ENCODE measurements at regions not wholly inside any gene's neighbourhood (a gene's known extent, or its start where the extent isn't known, plus 50 kb on each side); places are given as distances from the start of the nearest gene placed in this dataset.

- DNase-seq (ENCODE audit: low read depth in 1 of 2, low spot score in 1 of 2) = no peak
- TF ChIP-seq JUND (IDR thresholded peaks at IDR 0.05; ENCODE audit: low read depth) = no peak
- in situ Hi-C loops (cut with HindIII; ENCODE audit: low pct_unique_long_range_greater_than_20kb, low sequenced_read_pairs) = no loop called here
Observed at GRCh38 chr1:116819081-116819480, 64.9 kb downstream of the CD2 start.

GRCh38 chr1:116820369-116820768 is 66.1 kb downstream of the CD2 start:
- DNase-seq (ENCODE audit: low read depth in 1 of 2, low spot score in 1 of 2) = no peak
- TF ChIP-seq JUND (IDR thresholded peaks at IDR 0.05; ENCODE audit: low read depth) = no peak

GRCh38 chr1:116821763-116822162 is 67.5 kb downstream of the CD2 start:
- DNase-seq (ENCODE audit: low read depth in 1 of 2, low spot score in 1 of 2) = no peak
- in situ Hi-C loops (cut with HindIII; ENCODE audit: low pct_unique_long_range_greater_than_20kb, low sequenced_read_pairs) = no loop called here
- no peak for TF ChIP-seq JUND (IDR thresholded peaks at IDR 0.05; ENCODE audit: low read depth)

More at GRCh38 chr1:116820369-116820768, 66.1 kb downstream of the CD2 start:
- in situ Hi-C loops (cut with HindIII; ENCODE audit: low pct_unique_long_range_greater_than_20kb, low sequenced_read_pairs) = no loop called here

- in situ Hi-C loops (cut with HindIII; ENCODE audit: low pct_unique_long_range_greater_than_20kb, low sequenced_read_pairs) = no loop called here
- no peak for DNase-seq (ENCODE audit: low read depth in 1 of 2, low spot score in 1 of 2)
- no peak for TF ChIP-seq JUND (IDR thresholded peaks at IDR 0.05; ENCODE audit: low read depth)
Observed at GRCh38 chr1:116824631-116825206, 70.5 kb downstream of the CD2 start.

GRCh38 chr1:116825207-116825719 is 71.0 kb downstream of the CD2 start:
- DNase-seq (ENCODE audit: low read depth in 1 of 2, low spot score in 1 of 2) = no peak
- in situ Hi-C loops (cut with HindIII; ENCODE audit: low pct_unique_long_range_greater_than_20kb, low sequenced_read_pairs) = no loop called here
- no peak for TF ChIP-seq JUND (IDR thresholded peaks at IDR 0.05; ENCODE audit: low read depth)

GRCh38 chr1:116825720-116826438 is 71.6 kb downstream of the CD2 start:
- in situ Hi-C loops (cut with HindIII; ENCODE audit: low pct_unique_long_range_greater_than_20kb, low sequenced_read_pairs) = no loop called here
- DNase-seq (ENCODE audit: low read depth in 1 of 2, low spot score in 1 of 2) = peak; percentile 3 to 9
- no peak for TF ChIP-seq JUND (IDR thresholded peaks at IDR 0.05; ENCODE audit: low read depth)

- in situ Hi-C loops (cut with HindIII; ENCODE audit: low pct_unique_long_range_greater_than_20kb, low sequenced_read_pairs) = no loop called here
- DNase-seq (ENCODE audit: low read depth in 1 of 2, low spot score in 1 of 2) = no peak
- no peak for TF ChIP-seq JUND (IDR thresholded peaks at IDR 0.05; ENCODE audit: low read depth)
Observed at GRCh38 chr1:116826818-116827606, 72.8 kb downstream of the CD2 start.

- in situ Hi-C loops (cut with HindIII; ENCODE audit: low pct_unique_long_range_greater_than_20kb, low sequenced_read_pairs) = no loop called here
Observed at GRCh38 chr1:116827607-116828105, 73.4 kb downstream of the CD2 start.

GRCh38 chr1:116832308-116832931 is 77.3 kb upstream of the PTGFRN start:
- in situ Hi-C loops (cut with HindIII; ENCODE audit: low pct_unique_long_range_greater_than_20kb, low sequenced_read_pairs) = no loop called here
- TF ChIP-seq JUND (IDR thresholded peaks at IDR 0.05; ENCODE audit: low read depth) = no peak

More at GRCh38 chr1:116827607-116828105, 73.4 kb downstream of the CD2 start:
- no peak for DNase-seq (ENCODE audit: low read depth in 1 of 2, low spot score in 1 of 2)
- TF ChIP-seq JUND (IDR thresholded peaks at IDR 0.05; ENCODE audit: low read depth) = no peak

GRCh38 chr1:116832932-116833578 is 76.7 kb upstream of the PTGFRN start:
- in situ Hi-C loops (cut with HindIII; ENCODE audit: low pct_unique_long_range_greater_than_20kb, low sequenced_read_pairs) = no loop called here
- TF ChIP-seq JUND (IDR thresholded peaks at IDR 0.05; ENCODE audit: low read depth) = no peak
- no peak for DNase-seq (ENCODE audit: low read depth in 1 of 2, low spot score in 1 of 2)

More at GRCh38 chr1:116832308-116832931, 77.3 kb upstream of the PTGFRN start:
- DNase-seq (ENCODE audit: low read depth in 1 of 2, low spot score in 1 of 2) = no peak

- no peak for TF ChIP-seq JUND (IDR thresholded peaks at IDR 0.05; ENCODE audit: low read depth)
- no peak for DNase-seq (ENCODE audit: low read depth in 1 of 2, low spot score in 1 of 2)
- in situ Hi-C loops (cut with HindIII; ENCODE audit: low pct_unique_long_range_greater_than_20kb, low sequenced_read_pairs) = no loop called here
Observed at GRCh38 chr1:116833718-116834117, 76.0 kb upstream of the PTGFRN start.

- in situ Hi-C loops (cut with HindIII; ENCODE audit: low pct_unique_long_range_greater_than_20kb, low sequenced_read_pairs) = no loop called here
- no peak for DNase-seq (ENCODE audit: low read depth in 1 of 2, low spot score in 1 of 2)
- no peak for TF ChIP-seq JUND (IDR thresholded peaks at IDR 0.05; ENCODE audit: low read depth)
Observed at GRCh38 chr1:116834595-116834994, 75.1 kb upstream of the PTGFRN start.
